Small intestine (tissue), 7 donors: ENCODE measurements at regions not wholly inside any gene's neighbourhood (a gene's known extent, or its start where the extent isn't known, plus 50 kb on each side); places are given as distances from the start of the nearest gene placed in this dataset.

Experiments used
- DNase-seq, 2 donors: peaks; one replicate each; pipeline versions ENCODE4 v3.0.0 to v3.0.0-alpha.2; 2013
- FAIRE-seq: peaks from 2 replicates; lab custom pipeline; 2012; peaks lifted over from hg19 to GRCh38; lab: Jason Lieb, UNC
- H3K27ac ChIP-seq, 3 donors: one replicate each; pipeline ENCODE4 v1.5.1; 2013; ENCODE audit warnings: low read length in 2 of 3, mild to moderate bottlenecking in 2 of 3, control low read depth in 1 of 3, inconsistent platforms in 1 of 3, low read depth in 1 of 3, moderate library complexity in 1 of 3
- H3K27me3 ChIP-seq, 3 donors: one replicate each; pipeline ENCODE4 v1.6.1; 2013; ENCODE audit warnings: low read length in 3 of 3, inconsistent platforms in 1 of 3; ENCODE audit not compliant: control insufficient read depth in 3 of 3, insufficient read depth in 3 of 3
- H3K36me3 ChIP-seq, 3 donors: one replicate each; pipeline ENCODE4 v1.6.1; 2013; ENCODE audit warnings: low read length in 3 of 3, inconsistent platforms in 1 of 3, low read depth in 1 of 3, mild to moderate bottlenecking in 1 of 3, moderate library complexity in 1 of 3; ENCODE audit not compliant: control insufficient read depth in 3 of 3, insufficient read depth in 2 of 3
- H3K4me1 ChIP-seq, 3 donors: one replicate each; pipeline ENCODE4 v1.6.1; 2013; ENCODE audit warnings: low read length in 2 of 3, inconsistent platforms in 1 of 3, low read depth in 1 of 3, mild to moderate bottlenecking in 1 of 3, moderate library complexity in 1 of 3; ENCODE audit not compliant: control insufficient read depth in 3 of 3, insufficient read depth in 2 of 3
- H3K4me3 ChIP-seq, 3 donors: one replicate each; pipeline ENCODE4 v1.5.1; 2013; ENCODE audit warnings: low read length in 3 of 3, control low read depth in 1 of 3, inconsistent platforms in 1 of 3, low read depth in 1 of 3, mild to moderate bottlenecking in 1 of 3, moderate library complexity in 1 of 3
- H3K9me3 ChIP-seq, 2 donors: one replicate each; pipeline ENCODE4 v1.6.1; 2013; ENCODE audit warnings: low read depth in 1 of 2, low read length in 1 of 2; ENCODE audit not compliant: control insufficient read depth in 2 of 2, insufficient read depth in 1 of 2
- WGBS, 3 donors: extraction: QIAGEN DNeasy Blood & Tissue Kit; methylation state at CpG; one replicate each; pipeline ENCODE4 v1.1.7; 2013; 5-methylcytosine and 5-hydroxymethylcytosine counted together
- donor health status: healthy with polysubstance abuse.
- donor health status: control.
- donor health status: control.
- donor health status: Bipolar disorder and iron deficiency.
- donor health status: healthy.

DNA sequence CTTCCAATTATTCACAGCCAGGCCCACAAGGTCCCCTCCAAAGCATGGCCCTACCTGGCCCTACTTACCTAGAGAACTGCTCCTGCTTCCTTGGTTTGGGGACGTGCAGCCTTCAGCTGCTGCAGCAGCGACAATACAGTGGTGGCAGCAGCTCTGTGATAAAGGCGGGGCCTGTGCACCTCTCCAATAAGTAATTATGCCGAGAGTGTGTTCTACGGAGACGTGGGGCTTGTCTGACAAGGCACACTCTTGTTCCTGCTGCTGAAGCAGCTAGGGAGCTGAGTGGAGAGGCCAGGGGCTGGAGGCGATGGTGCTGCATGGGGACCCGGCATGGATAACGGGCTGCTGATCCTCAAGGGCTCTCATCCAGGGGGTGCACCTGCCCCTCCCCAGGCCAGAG is 98.0 kb upstream of the THY1 start:
- DNase-seq = no peak
- 70 to 83% (median 81%) methylated on average over 9 of the region's 9 CpGs for WGBS, 3 donors
- H3K27me3 ChIP-seq = peaks cover 0 to 2% (median 0%) of the 10 kb centered on the region in 3 donors
- no peaks in the 10 kb centered on the region for H3K9me3 ChIP-seq
- H3K4me1 ChIP-seq = no peaks in the 10 kb centered on the region
- H3K27ac ChIP-seq = no peak overlapping the region
- H3K36me3 ChIP-seq = no peaks in the 10 kb centered on the region
- no peak for FAIRE-seq
- H3K4me3 ChIP-seq = no peak overlapping the region

DNA sequence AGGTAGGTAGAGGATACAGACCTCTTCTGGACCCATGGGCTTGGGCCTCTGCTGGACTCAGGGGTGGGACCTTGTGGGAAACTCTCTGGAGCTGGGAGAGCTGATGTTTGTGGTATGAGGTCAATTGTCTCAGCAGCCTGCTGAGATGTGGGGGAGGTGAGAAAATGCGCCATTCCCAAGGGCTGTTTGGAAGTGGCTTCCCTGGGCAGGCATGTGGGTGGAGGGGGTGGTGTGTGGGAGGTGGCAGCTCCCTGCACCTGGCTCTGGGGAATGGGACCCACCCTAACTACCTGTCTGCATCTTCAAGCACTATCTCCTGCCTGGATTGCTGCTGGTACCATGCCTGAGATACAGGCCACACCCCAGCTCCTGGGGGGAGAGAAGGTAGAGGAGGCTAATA is 97.4 kb upstream of the THY1 start:
- H3K4me3 ChIP-seq = no peak overlapping the region
- H3K27ac ChIP-seq = no peak overlapping the region
- H3K9me3 ChIP-seq = no peaks in the 10 kb centered on the region
- H3K27me3 ChIP-seq = peaks cover 0 to 2% (median 0%) of the 10 kb centered on the region in 3 donors
- DNase-seq = no peak
- no peaks in the 10 kb centered on the region for H3K36me3 ChIP-seq
- WGBS, 3 donors = 31 to 66% (median 61%) methylated on average over 1 of the region's 1 CpG
- no peak for FAIRE-seq
- H3K4me1 ChIP-seq = no peaks in the 10 kb centered on the region

DNA sequence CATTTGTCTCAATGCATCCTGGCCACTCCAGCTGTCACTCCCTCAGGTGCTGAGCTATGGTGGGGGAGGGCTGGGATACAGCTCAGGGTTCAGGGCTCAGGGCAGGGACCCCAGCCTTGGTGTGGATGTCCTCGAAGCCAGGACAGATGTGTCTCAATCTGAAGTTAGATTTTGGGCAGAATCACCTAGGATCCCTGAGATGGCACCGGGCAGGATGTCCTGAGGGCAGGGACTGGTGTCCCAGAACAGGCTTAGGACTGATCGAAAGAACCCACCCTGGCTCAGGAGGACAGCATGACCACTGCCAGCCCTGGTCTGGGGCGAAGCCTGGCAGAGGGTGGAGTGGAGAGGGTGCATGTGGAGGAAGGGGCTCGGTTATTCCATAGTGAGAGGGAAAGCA is 96.8 kb upstream of the THY1 start:
- no peaks in the 10 kb centered on the region for H3K4me1 ChIP-seq
- peaks cover 0 to 2% (median 0%) of the 10 kb centered on the region in 3 donors for H3K27me3 ChIP-seq
- no peaks in the 10 kb centered on the region for H3K9me3 ChIP-seq
- no peak overlapping the region for H3K27ac ChIP-seq
- FAIRE-seq = no peak
- no peak overlapping the region for H3K4me3 ChIP-seq
- 59 to 68% (median 61%) methylated on average over 5 of the region's 5 CpGs for WGBS, 3 donors
- DNase-seq = no peak
- H3K36me3 ChIP-seq = no peaks in the 10 kb centered on the region

DNA sequence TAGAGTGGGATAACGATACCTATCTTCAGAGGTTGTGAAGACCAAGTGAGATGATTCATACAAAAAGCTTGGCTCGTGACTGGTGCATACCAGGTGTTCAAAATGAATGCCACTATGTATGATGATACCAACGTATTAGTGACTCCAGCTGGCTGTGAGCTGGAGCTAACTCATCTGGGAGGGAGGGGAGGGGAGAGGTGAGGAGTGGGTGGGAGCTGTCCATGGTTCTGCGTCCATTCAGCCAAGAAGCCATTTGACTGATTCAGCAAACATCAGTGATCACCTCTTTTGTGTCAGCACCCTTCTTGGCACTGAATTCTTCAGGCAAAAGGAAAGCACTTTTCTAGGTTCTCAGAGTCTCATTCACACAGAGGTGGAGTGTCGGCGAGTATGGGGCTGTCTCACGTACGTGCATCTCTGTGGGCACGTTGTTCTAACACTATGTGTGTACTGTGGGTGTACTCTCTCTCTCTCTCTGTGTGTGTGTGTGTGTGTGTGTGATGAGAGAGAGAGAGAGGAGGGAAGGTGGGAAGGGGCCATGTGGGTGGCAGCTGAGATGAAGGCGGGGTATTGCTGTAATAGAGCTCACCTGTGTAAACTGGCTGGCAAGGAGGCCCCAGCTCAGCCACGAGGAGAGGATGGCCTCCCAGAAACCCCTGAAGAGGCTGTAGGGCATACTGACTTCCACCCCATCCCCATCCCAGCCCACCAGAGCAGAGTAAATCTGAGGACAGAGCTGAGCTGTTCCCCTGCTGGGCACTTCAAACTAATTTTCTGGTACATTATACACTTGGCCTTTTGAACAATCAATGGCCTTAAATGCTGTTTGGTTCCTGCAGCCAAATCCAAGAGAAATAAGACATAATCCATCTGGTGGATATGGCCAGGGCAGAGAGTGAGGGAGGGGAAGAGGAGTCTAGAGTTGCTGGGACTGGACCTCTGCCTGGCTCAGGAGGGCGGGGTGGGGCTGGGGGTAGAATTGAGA is 96.1 kb upstream of the THY1 start:
- Histone ChIP-seq H3K27me3 (peaks cover 0 to 2% (median 0%) of the 10 kb centered on the region in 3 donors), H3K4me3 (no peak overlapping the region), H3K9me3 (no peaks in the 10 kb centered on the region), H3K4me1 (no peaks in the 10 kb centered on the region), H3K36me3 (no peaks in the 10 kb centered on the region), H3K27ac (no peak overlapping the region)
- peak in 1 of 2 donors; percentile 52 for DNase-seq
- 53 to 62% (median 57%) methylated on average over 12 of the region's 12 CpGs for WGBS, 3 donors
- FAIRE-seq = no peak

DNA sequence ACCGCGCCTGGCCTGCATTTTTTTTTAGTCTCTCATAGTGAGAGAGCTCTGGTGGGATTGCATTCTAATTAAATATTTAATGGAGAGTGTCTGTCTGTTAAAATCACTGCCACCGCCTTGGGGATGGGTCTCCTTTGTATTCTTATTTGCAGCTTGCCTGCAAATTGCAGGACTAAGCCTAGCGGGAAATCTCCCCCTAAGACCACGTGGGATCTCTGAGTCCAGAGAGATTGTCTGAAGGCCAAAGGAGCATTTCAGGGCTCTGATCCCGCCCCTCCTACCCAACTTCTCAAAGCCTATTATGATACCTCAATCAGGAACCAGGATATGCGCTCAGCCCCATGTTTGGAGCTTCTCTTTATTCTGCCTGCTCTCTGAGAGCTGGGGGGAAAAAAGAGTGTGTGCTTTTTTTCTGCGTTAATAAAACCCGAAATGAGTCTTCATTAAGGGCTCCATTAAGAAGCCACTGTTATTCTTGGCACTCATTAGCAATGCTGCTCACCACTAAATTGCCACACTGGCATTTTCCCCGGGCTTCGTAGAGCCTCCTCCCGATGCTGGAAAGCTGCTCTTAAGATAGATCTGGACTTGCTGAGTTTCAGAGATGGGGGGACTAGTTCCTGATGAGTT is 92.9 kb upstream of the THY1 start:
- FAIRE-seq (no peak), DNase-seq (no peak)
- no peaks in the 10 kb centered on the region for H3K4me1 ChIP-seq
- H3K36me3 ChIP-seq = no peaks in the 10 kb centered on the region
- no peaks in the 10 kb centered on the region for H3K9me3 ChIP-seq
- peaks cover 0 to 5% (median 0%) of the 10 kb centered on the region in 3 donors for H3K27me3 ChIP-seq
- H3K27ac ChIP-seq = no peak overlapping the region
- H3K4me3 ChIP-seq = no peak overlapping the region
- 81 to 83% (median 83%) methylated on average over 12 of the region's 12 CpGs for WGBS, 3 donors

DNA sequence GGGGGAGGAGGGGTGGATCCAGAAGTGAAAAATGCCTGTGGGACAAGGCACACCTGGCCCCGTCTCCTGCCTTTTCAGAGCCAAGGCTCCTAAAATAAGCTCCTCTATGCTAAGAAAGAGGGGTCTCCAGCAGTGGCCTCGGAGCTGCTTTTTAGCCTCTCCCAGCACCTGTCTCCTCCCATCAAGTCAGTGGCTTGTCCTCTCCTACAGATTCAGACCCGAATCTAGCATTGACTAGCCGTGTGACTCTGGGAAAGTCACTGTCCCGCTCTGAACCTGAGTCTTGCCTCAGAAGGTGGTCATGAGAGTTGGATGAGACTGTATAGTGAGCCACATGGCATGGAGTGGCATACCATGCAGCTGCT is 90.8 kb upstream of the THY1 start:
- Histone ChIP-seq H3K9me3 (no peaks in the 10 kb centered on the region), H3K27ac (no peak overlapping the region), H3K36me3 (no peaks in the 10 kb centered on the region), H3K4me3 (no peak overlapping the region), H3K4me1 (no peaks in the 10 kb centered on the region), H3K27me3 (peaks cover 0 to 5% (median 0%) of the 10 kb centered on the region in 3 donors)
- DNase-seq (no peak), FAIRE-seq (no peak)
- WGBS, 3 donors = 77 to 86% (median 85%) methylated on average over 5 of the region's 5 CpGs

DNA sequence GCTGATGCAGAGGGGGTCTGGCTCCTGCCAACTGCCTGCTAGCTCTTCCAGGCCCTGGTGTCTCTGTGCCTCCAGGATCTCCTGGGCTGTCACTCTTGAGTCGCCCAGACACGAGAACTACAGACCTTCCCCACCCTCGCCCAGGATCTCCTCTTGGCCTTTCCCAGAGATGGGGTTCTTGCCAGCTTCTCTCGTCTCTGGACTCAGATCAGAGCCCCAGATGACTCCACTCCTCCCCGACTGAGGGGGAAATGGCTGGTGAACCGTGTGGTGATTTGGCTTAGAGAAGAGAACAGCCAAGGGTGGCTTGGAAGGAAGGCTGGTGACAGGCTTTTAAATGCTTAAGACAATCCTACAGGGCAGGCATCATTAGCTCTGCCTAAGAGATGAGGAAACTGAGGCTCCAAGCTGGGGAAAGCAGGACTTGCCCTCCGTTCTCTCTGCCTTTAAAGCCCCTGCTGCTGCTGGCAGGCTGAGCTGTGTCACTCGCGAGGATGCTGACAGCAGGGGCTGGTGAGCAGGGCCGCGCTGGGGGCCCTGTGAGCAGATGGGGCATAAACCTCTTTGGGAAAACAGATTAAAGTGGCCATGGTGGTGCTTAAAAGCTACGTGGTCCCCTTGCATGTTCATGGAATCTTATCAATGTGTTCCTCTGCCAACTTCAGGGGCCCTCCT is 90.3 kb upstream of the THY1 start:
- Histone ChIP-seq H3K27me3 (peaks cover 0 to 5% (median 0%) of the 10 kb centered on the region in 3 donors), H3K4me1 (no peaks in the 10 kb centered on the region), H3K4me3 (no peak overlapping the region), H3K36me3 (no peaks in the 10 kb centered on the region), H3K27ac (no peak overlapping the region), H3K9me3 (no peaks in the 10 kb centered on the region)
- 57 to 66% (median 63%) methylated on average over 12 of the region's 12 CpGs for WGBS, 3 donors
- no peak for FAIRE-seq
- no peak for DNase-seq

DNA sequence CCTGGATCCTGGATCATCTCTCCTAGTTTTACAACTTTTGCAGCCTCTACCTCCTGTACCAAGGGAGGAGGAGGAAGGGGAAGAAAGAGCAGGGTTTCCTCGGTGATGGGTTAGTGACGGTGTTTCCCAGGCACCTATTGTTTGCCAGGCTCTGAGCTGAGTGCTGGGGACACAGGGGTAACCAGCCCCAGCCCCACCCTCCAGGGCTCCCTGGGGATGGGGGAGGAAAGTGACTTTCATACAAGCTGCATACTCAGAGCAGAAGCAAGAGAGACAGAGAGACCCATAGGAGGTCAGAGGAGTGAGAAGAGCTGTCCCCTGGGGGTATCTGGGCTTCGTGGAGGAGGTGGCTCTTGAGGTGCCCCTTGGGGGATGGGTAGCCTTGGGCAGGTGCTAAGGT is 89.4 kb upstream of the THY1 start:
- no peaks in the 10 kb centered on the region for H3K9me3 ChIP-seq
- WGBS, 3 donors = 37 to 62% (median 41%) methylated on average over 3 of the region's 3 CpGs
- H3K36me3 ChIP-seq = no peaks in the 10 kb centered on the region
- no peak overlapping the region for H3K4me3 ChIP-seq
- peaks cover 0 to 5% (median 0%) of the 10 kb centered on the region in 3 donors for H3K27me3 ChIP-seq
- H3K4me1 ChIP-seq = no peaks in the 10 kb centered on the region
- no peak for FAIRE-seq
- DNase-seq = no peak
- no peak overlapping the region for H3K27ac ChIP-seq
